Naive B cell (primary cell): ENCODE measurements at regions not wholly inside any gene's neighbourhood (a gene's known extent, or its start where the extent isn't known, plus 50 kb on each side); places are given as distances from the start of the nearest gene placed in this dataset.
"Not testable (repeated sequence)": the region's sequence is repeated elsewhere in the genome, so short reads cannot be mapped to it uniquely, and the experiment has no call there.

Experiments
- ATAC-seq, 2 donors: fragments of 150-1000 bp; cut with Tn5 transposase; 2 replicates each; pipeline ENCODE4 v1.10.0; 2021; ENCODE audit warnings: low read depth in 2 of 2, mild to moderate bottlenecking in 2 of 2, moderate library complexity in 2 of 2
- DNase-seq: peaks from one replicate; pipeline ENCODE4 v3.0.0; 2022
- H3K27ac Mint-ChIP-seq, 6 donors: one replicate each; pipeline ENCODE4 v1.8.0; 2020 to 2022; ENCODE audit warnings: mild to moderate bottlenecking in 6 of 6, mixed read lengths in 6 of 6, moderate library complexity in 5 of 6, inconsistent platforms in 2 of 6
- H3K27me3 Mint-ChIP-seq, 3 donors: one replicate each; pipeline ENCODE4 v1.8.0; 2021 to 2022; ENCODE audit warnings: mixed read lengths in 3 of 3, mild to moderate bottlenecking in 1 of 3
- H3K36me3 Mint-ChIP-seq, 2 donors: one replicate each; pipeline ENCODE4 v1.8.0; 2020 to 2022; ENCODE audit warnings: mixed read lengths in 2 of 2, inconsistent platforms in 1 of 2, mild to moderate bottlenecking in 1 of 2
- H3K4me1 Mint-ChIP-seq, 3 donors: one replicate each; pipeline ENCODE4 v1.8.0; 2020 to 2022; ENCODE audit warnings: mixed read lengths in 3 of 3, inconsistent platforms in 1 of 3, mild to moderate bottlenecking in 1 of 3, moderate library complexity in 1 of 3
- H3K4me3 Mint-ChIP-seq, 8 donors: one replicate each; pipeline ENCODE4 v1.8.0; 2020 to 2022; ENCODE audit warnings: mild to moderate bottlenecking in 8 of 8, mixed read lengths in 8 of 8, moderate library complexity in 8 of 8, inconsistent platforms in 2 of 8
- H3K9me3 Mint-ChIP-seq, 7 donors: one replicate each; pipeline ENCODE4 v1.8.0; 2020 to 2022; ENCODE audit warnings: mixed read lengths in 7 of 7, mild to moderate bottlenecking in 5 of 7, inconsistent platforms in 2 of 7, moderate library complexity in 1 of 7

- not testable (repeated sequence) for H3K36me3 Mint-ChIP-seq, H3K4me1 Mint-ChIP-seq, ATAC-seq, H3K4me3 Mint-ChIP-seq, H3K9me3 Mint-ChIP-seq, H3K27ac Mint-ChIP-seq, DNase-seq
- H3K27me3 Mint-ChIP-seq = peaks cover 0 to 19% (median 4%) of the 10 kb centered on the region in 3 donors
These were observed 60.9 kb downstream of the PGRMC1 start for GRCh38 chrX:119296973-119297372.

GRCh38 chrX:119299812-119300211 lies 63.7 kb downstream of the PGRMC1 start:
- H3K36me3 Mint-ChIP-seq, H3K9me3 Mint-ChIP-seq, H3K4me3 Mint-ChIP-seq, DNase-seq, H3K4me1 Mint-ChIP-seq, H3K27ac Mint-ChIP-seq, ATAC-seq: not testable (repeated sequence)
- peaks cover 0 to 19% (median 4%) of the 10 kb centered on the region in 3 donors for H3K27me3 Mint-ChIP-seq

GRCh38 chrX:119303137-119303536 lies 67.1 kb downstream of the PGRMC1 start:
- Mint-ChIP-seq H3K36me3 (no peaks in the 10 kb centered on the region), H3K27me3 (peaks cover 0 to 14% (median 4%) of the 10 kb centered on the region in 3 donors), H3K27ac (no peak overlapping the region), H3K9me3 (peaks cover 0 to 4% (median 0%) of the 10 kb centered on the region in 7 donors), H3K4me1 (no peaks in the 10 kb centered on the region), H3K4me3 (no peak overlapping the region)
- no peak for ATAC-seq
- no peak for DNase-seq

- DNase-seq (no peak), ATAC-seq (no peak)
- Mint-ChIP-seq H3K27me3 (peaks cover 0 to 25% (median 20%) of the 10 kb centered on the region in 3 donors), H3K4me1 (no peaks in the 10 kb centered on the region), H3K36me3 (no peaks in the 10 kb centered on the region), H3K27ac (no peak overlapping the region), H3K4me3 (no peak overlapping the region), H3K9me3 (peaks cover 0 to 2% (median 0%) of the 10 kb centered on the region in 7 donors)
These were observed 73.7 kb upstream of the SLC25A43 start for GRCh38 chrX:119325456-119325855.

GRCh38 chrX:119331873-119332272 lies 67.3 kb upstream of the SLC25A43 start:
- not testable (repeated sequence) for ATAC-seq, DNase-seq, H3K9me3 Mint-ChIP-seq, H3K4me3 Mint-ChIP-seq, H3K27ac Mint-ChIP-seq, H3K36me3 Mint-ChIP-seq, H3K27me3 Mint-ChIP-seq, H3K4me1 Mint-ChIP-seq

GRCh38 chrX:119332855-119333720 lies 66.0 kb upstream of the SLC25A43 start:
- H3K4me1 Mint-ChIP-seq, H3K4me3 Mint-ChIP-seq: not testable (repeated sequence)

GRCh38 chrX:119333721-119334032 lies 65.5 kb upstream of the SLC25A43 start:
- not testable (repeated sequence) for DNase-seq, ATAC-seq, H3K4me1 Mint-ChIP-seq, H3K36me3 Mint-ChIP-seq, H3K27me3 Mint-ChIP-seq, H3K27ac Mint-ChIP-seq, H3K4me3 Mint-ChIP-seq, H3K9me3 Mint-ChIP-seq

More at GRCh38 chrX:119332855-119333720, 66.0 kb upstream of the SLC25A43 start:
- not testable (repeated sequence) for H3K9me3 Mint-ChIP-seq, DNase-seq, H3K27me3 Mint-ChIP-seq, ATAC-seq, H3K36me3 Mint-ChIP-seq, H3K27ac Mint-ChIP-seq

GRCh38 chrX:119334468-119335050 lies 64.6 kb upstream of the SLC25A43 start:
- H3K27me3 Mint-ChIP-seq, H3K4me1 Mint-ChIP-seq, H3K36me3 Mint-ChIP-seq, DNase-seq, H3K4me3 Mint-ChIP-seq, H3K27ac Mint-ChIP-seq, ATAC-seq: not testable (repeated sequence)
- peaks cover 0 to 12% (median 6%) of the 10 kb centered on the region in 7 donors for H3K9me3 Mint-ChIP-seq

- no peak for DNase-seq
- peaks cover 5 to 12% (median 6%) of the 10 kb centered on the region in 3 donors for H3K27me3 Mint-ChIP-seq
- no peaks in the 10 kb centered on the region for H3K36me3 Mint-ChIP-seq
- H3K27ac Mint-ChIP-seq = no peak overlapping the region
- H3K4me1 Mint-ChIP-seq = no peaks in the 10 kb centered on the region
- H3K4me3 Mint-ChIP-seq = peak overlapping the region in 1 of 8 donors; percentile 35
- ATAC-seq = no peak
- H3K9me3 Mint-ChIP-seq = peaks cover 0 to 12% (median 7%) of the 10 kb centered on the region in 7 donors
These were observed 61.9 kb upstream of the SLC25A43 start for GRCh38 chrX:119337201-119337600.

- Mint-ChIP-seq H3K36me3 (no peaks in the 10 kb centered on the region), H3K27ac (no peak overlapping the region)
These were observed 58.4 kb upstream of the SLC25A43 start for GRCh38 chrX:119340606-119341205.

GRCh38 chrX:119343856-119344255 lies 55.3 kb upstream of the SLC25A43 start:
- Mint-ChIP-seq H3K36me3 (no peaks in the 10 kb centered on the region), H3K27me3 (peaks cover 16 to 30% (median 23%) of the 10 kb centered on the region in 3 donors), H3K4me3 (no peak overlapping the region), H3K4me1 (no peaks in the 10 kb centered on the region), H3K9me3 (peaks cover 0 to 6% (median 4%) of the 10 kb centered on the region in 7 donors), H3K27ac (no peak overlapping the region)
- ATAC-seq = no peak
- no peak for DNase-seq

More at GRCh38 chrX:119340606-119341205, 58.4 kb upstream of the SLC25A43 start:
- Mint-ChIP-seq H3K4me3 (peak overlapping the region in 1 of 8 donors; percentile 37), H3K9me3 (peaks cover 0 to 12% (median 7%) of the 10 kb centered on the region in 7 donors), H3K27me3 (peaks cover 11 to 23% (median 17%) of the 10 kb centered on the region in 3 donors), H3K4me1 (no peaks in the 10 kb centered on the region)
- DNase-seq = no peak
- no peak for ATAC-seq
